ENCODE measurements at regions not wholly inside any gene's neighbourhood (a gene's known extent, or its start where the extent isn't known, plus 50 kb on each side); places are given as distances from the start of the nearest gene placed in this dataset.

GRCh38 chr6:9927275-9927674 lies 487.6 kb downstream of the TFAP2A start:
- intact Hi-C loops (cut with micrococcal nuclease; ENCODE audit: unreplicated experiment) = no loop called here
- Histone ChIP-seq H3K9me3 (ENCODE audit: low read depth, low read length, poor library complexity, severe bottlenecking) (peaks cover 8% of the 10 kb centered on the region), H3K27ac (ENCODE audit: low read depth, low read length, poor library complexity, severe bottlenecking) (no peak overlapping the region), H3K4me1 (ENCODE audit: insufficient read depth, low read length, poor library complexity, severe bottlenecking) (no peaks in the 10 kb centered on the region), H3K4me3 (ENCODE audit: low read depth, low read length, poor library complexity, severe bottlenecking) (no peak overlapping the region), H3K36me3 (ENCODE audit: insufficient read depth, low read length, poor library complexity, severe bottlenecking) (no peaks in the 10 kb centered on the region), H3K27me3 (replicated peaks; ENCODE audit: insufficient read depth, low read depth, low read length, poor library complexity) (no peaks in the 10 kb centered on the region)
- TF ChIP-seq CTCF (conservative IDR thresholded peaks at IDR 0.05; ENCODE audit: low read depth, low read length) (no peak), EZH2 (IDR thresholded peaks at IDR 0.05; ENCODE audit: borderline replicate concordance, low read depth, low read length, poor library complexity, severe bottlenecking) (no peak)
- CTCF ChIA-PET = no interaction called here
- BruUV-seq (replicated peaks) = no TSS peak
- DNase-seq (ENCODE audit: low spot score) = peak; percentile 51
- POLR2A ChIA-PET (ENCODE audit: low non-redundant PET) = interaction anchor here (0.8 kb wide), 1 partner anchor 11 kb away, joined by 6 read pairs; no protein-coding TSS in a partner anchor

GRCh38 chr6:9924971-9925370 lies 489.9 kb downstream of the TFAP2A start:
- Histone ChIP-seq H3K27ac (ENCODE audit: low read depth, low read length, poor library complexity, severe bottlenecking) (no peak overlapping the region), H3K4me1 (ENCODE audit: insufficient read depth, low read length, poor library complexity, severe bottlenecking) (no peaks in the 10 kb centered on the region), H3K27me3 (replicated peaks; ENCODE audit: insufficient read depth, low read depth, low read length, poor library complexity) (no peaks in the 10 kb centered on the region), H3K36me3 (ENCODE audit: insufficient read depth, low read length, poor library complexity, severe bottlenecking) (no peaks in the 10 kb centered on the region), H3K4me3 (ENCODE audit: low read depth, low read length, poor library complexity, severe bottlenecking) (no peak overlapping the region), H3K9me3 (ENCODE audit: low read depth, low read length, poor library complexity, severe bottlenecking) (peaks cover 6% of the 10 kb centered on the region)
- no TSS peak for BruUV-seq (replicated peaks)
- intact Hi-C loops (cut with micrococcal nuclease; ENCODE audit: unreplicated experiment) = no loop called here
- no peak for DNase-seq (ENCODE audit: low spot score)
- ChIA-PET POLR2A (ENCODE audit: low non-redundant PET) (no interaction called here), CTCF (no interaction called here)
- TF ChIP-seq CTCF (conservative IDR thresholded peaks at IDR 0.05; ENCODE audit: low read depth, low read length) (no peak), EZH2 (IDR thresholded peaks at IDR 0.05; ENCODE audit: borderline replicate concordance, low read depth, low read length, poor library complexity, severe bottlenecking) (no peak)

GRCh38 chr6:9921366-9921765 lies 493.5 kb downstream of the TFAP2A start:
- ChIA-PET CTCF (no interaction called here), POLR2A (ENCODE audit: low non-redundant PET) (no interaction called here)
- Histone ChIP-seq H3K4me3 (ENCODE audit: low read depth, low read length, poor library complexity, severe bottlenecking) (no peak overlapping the region), H3K27me3 (replicated peaks; ENCODE audit: insufficient read depth, low read depth, low read length, poor library complexity) (no peaks in the 10 kb centered on the region), H3K27ac (ENCODE audit: low read depth, low read length, poor library complexity, severe bottlenecking) (no peak overlapping the region), H3K4me1 (ENCODE audit: insufficient read depth, low read length, poor library complexity, severe bottlenecking) (no peaks in the 10 kb centered on the region), H3K9me3 (ENCODE audit: low read depth, low read length, poor library complexity, severe bottlenecking) (no peaks in the 10 kb centered on the region), H3K36me3 (ENCODE audit: insufficient read depth, low read length, poor library complexity, severe bottlenecking) (no peaks in the 10 kb centered on the region)
- no TSS peak for BruUV-seq (replicated peaks)
- intact Hi-C loops (cut with micrococcal nuclease; ENCODE audit: unreplicated experiment) = no loop called here
- TF ChIP-seq EZH2 (IDR thresholded peaks at IDR 0.05; ENCODE audit: borderline replicate concordance, low read depth, low read length, poor library complexity, severe bottlenecking) = no peak
- no peak for TF ChIP-seq CTCF (conservative IDR thresholded peaks at IDR 0.05; ENCODE audit: low read depth, low read length)
- no peak for DNase-seq (ENCODE audit: low spot score)

Data from A673 (cell line).